ENCODE measurements at regions not wholly inside any gene's neighbourhood (a gene's known extent, or its start where the extent isn't known, plus 50 kb on each side); places are given as distances from the start of the nearest gene placed in this dataset.

DNA sequence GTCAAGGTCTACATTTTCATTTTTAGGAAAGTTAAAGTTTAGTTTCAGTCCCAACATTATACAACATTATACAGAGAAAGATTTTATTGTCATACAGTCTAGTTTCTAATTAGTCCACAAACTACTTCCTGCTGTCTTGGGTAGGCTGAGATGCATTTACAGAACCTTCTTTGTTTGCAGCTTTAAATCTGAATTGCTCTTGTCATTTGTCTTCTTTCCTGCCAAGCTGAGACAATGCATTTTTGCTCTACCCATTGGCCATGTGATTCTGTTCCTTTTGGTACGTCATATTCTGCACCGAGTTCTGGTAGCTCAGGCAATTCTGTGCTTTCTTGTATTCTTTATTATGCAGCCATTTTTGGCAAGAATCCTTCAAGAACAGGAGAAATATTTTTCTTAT, 228.5 kb downstream of the ATP23 start:
- Mint-ChIP-seq H3K27ac (no peak overlapping the region), H3K4me3 (no peak overlapping the region), H3K9me3 (no peaks in the 10 kb centered on the region), H3K4me1 (ENCODE audit: low read depth) (no peaks in the 10 kb centered on the region), H3K27me3 (ENCODE audit: low read depth) (no peaks in the 10 kb centered on the region), H3K36me3 (ENCODE audit: low read depth) (no peaks in the 10 kb centered on the region)
- DNase-seq (ENCODE audit: low spot score): no peak

DNA sequence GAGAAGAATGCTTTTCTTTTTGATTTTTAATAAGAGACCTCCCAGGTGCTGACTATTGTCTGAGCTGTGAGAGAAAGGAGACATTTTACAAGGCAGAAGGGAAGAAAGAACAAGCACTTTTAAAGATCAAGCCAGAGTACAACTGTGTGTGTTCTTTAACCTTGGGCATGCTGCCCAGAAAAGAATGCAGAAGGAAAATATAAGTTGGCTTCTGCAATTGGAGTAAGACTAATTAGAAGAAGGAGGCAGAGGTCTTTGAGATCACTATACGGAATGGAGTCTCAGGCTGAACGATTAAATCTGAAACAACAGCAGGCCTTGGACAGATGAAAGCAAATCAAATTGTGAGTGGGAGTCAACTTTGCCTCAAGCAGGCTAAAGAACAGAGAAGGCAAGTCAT, 230.5 kb downstream of the ATP23 start:
- no peak for DNase-seq (ENCODE audit: low spot score)
- no peak overlapping the region for H3K4me3 Mint-ChIP-seq
- H3K27me3 Mint-ChIP-seq (ENCODE audit: low read depth): peaks cover 5% of the 10 kb centered on the region
- no peak overlapping the region for H3K27ac Mint-ChIP-seq
- no peaks in the 10 kb centered on the region for H3K9me3 Mint-ChIP-seq
- no peaks in the 10 kb centered on the region for H3K4me1 Mint-ChIP-seq (ENCODE audit: low read depth)
- no peaks in the 10 kb centered on the region for H3K36me3 Mint-ChIP-seq (ENCODE audit: low read depth)

DNA sequence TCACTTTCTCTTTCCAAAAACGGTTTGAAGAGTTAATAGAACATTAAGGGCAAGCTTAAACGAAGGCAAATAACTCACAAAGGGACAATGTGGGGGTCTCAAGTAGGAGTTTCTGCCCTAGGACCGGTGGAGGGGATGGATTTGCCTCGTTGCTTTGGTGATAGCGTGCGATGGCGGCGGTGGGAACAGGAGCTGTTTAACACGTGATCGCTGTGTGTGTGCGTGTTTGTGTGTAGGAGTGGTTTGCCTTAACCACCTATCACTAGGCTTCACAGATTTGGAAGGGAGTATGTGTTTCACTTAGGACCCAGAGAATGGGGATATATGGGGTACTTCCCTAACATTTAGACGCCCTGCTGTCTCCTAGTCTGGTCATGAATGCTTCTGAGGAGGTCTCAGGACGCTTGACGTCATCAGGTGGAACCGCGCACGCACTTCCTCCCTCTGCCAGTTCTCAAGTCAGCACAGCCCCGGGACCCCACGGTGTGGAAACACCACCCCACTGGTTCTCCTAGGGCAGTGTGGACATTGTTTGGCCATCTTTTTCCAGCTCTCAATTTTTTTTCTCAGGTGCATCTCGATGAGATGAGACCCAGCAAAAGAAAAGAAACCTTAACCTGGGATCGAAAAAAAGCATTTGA, 231.2 kb downstream of the ATP23 start:
- no peaks in the 10 kb centered on the region for H3K36me3 Mint-ChIP-seq (ENCODE audit: low read depth)
- no peak for DNase-seq (ENCODE audit: low spot score)
- H3K27me3 Mint-ChIP-seq (ENCODE audit: low read depth): peaks cover 5% of the 10 kb centered on the region
- H3K27ac Mint-ChIP-seq: no peak overlapping the region
- H3K4me3 Mint-ChIP-seq: no peak overlapping the region
- H3K4me1 Mint-ChIP-seq (ENCODE audit: low read depth): no peaks in the 10 kb centered on the region
- H3K9me3 Mint-ChIP-seq: no peaks in the 10 kb centered on the region

DNA sequence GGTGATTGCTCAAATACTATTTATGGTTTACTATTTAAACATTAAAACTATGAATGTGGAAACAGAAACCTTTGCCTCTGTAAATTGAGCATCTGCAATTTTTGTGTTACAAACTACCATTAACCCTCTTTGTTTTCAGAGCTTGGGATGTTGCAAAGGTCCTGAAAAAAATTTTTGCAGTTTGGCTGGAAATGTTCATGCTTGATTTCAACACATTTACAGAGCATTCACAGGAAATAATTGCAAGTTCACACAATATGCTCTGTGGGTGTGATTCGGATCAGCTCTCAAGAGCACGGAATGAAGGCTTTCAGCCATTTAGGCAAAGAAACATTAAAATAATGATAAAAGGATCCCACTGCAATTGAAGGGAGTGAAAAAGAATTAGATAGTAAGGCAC, 232.9 kb downstream of the ATP23 start:
- Mint-ChIP-seq H3K27me3 (ENCODE audit: low read depth) (peaks cover 5% of the 10 kb centered on the region), H3K27ac (no peak overlapping the region), H3K4me1 (ENCODE audit: low read depth) (no peaks in the 10 kb centered on the region), H3K36me3 (ENCODE audit: low read depth) (no peaks in the 10 kb centered on the region), H3K9me3 (no peaks in the 10 kb centered on the region), H3K4me3 (no peak overlapping the region)
- DNase-seq (ENCODE audit: low spot score): no peak

DNA sequence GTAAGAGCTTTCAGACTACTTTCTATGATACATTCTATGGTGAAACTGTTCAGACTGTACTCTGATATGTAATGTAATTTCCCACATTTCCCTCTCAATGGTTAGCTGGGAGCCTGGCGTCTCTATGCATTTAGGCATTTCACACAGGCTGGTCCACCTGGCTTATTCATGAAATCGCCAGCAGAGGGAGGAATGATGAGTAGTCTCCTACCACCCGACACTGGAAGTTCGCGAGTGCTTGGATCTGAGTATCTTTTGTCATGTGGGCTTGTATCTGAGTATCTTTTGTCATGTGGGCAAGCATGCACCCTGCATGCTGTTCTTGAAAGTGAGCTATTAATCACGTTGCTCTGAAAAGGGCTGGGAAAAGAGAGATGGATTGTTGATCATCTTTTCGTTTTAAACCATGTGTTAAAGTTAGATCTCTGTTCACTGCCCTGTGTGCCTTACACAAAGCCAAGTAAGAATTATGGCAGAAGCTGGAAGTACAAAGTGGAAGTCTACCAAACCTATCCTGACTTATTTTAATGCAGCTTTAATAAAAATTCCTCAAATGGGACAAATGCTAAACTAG, 235.0 kb downstream of the ATP23 start:
- H3K27me3 Mint-ChIP-seq (ENCODE audit: low read depth): peaks cover 5% of the 10 kb centered on the region
- H3K27ac Mint-ChIP-seq: no peak overlapping the region
- no peaks in the 10 kb centered on the region for H3K4me1 Mint-ChIP-seq (ENCODE audit: low read depth)
- no peaks in the 10 kb centered on the region for H3K9me3 Mint-ChIP-seq
- H3K4me3 Mint-ChIP-seq: no peak overlapping the region
- no peak for DNase-seq (ENCODE audit: low spot score)
- no peaks in the 10 kb centered on the region for H3K36me3 Mint-ChIP-seq (ENCODE audit: low read depth)

DNA sequence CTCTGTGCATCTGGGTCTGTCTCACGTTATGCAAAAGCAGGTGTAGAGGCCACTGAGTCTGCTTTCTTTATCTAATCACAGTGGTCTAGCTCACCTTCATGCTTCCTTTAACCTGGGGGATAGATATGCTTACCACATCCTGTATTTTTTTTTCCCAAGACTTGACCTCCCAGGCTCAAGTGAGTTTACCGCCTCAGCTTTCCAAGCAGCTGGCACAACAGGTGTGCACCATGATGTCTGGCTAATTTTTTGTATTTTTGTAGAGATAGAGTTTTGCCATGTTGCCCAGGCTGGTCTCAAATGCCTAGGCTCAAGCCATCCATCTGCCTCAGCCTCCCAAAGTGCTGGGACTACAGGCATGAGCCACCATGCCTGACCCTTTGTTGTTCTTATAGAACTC, 236.0 kb downstream of the ATP23 start:
- no peaks in the 10 kb centered on the region for H3K9me3 Mint-ChIP-seq
- no peaks in the 10 kb centered on the region for H3K36me3 Mint-ChIP-seq (ENCODE audit: low read depth)
- peaks cover 5% of the 10 kb centered on the region for H3K27me3 Mint-ChIP-seq (ENCODE audit: low read depth)
- no peak for DNase-seq (ENCODE audit: low spot score)
- no peak overlapping the region for H3K4me3 Mint-ChIP-seq
- H3K27ac Mint-ChIP-seq: no peak overlapping the region
- no peaks in the 10 kb centered on the region for H3K4me1 Mint-ChIP-seq (ENCODE audit: low read depth)

DNA sequence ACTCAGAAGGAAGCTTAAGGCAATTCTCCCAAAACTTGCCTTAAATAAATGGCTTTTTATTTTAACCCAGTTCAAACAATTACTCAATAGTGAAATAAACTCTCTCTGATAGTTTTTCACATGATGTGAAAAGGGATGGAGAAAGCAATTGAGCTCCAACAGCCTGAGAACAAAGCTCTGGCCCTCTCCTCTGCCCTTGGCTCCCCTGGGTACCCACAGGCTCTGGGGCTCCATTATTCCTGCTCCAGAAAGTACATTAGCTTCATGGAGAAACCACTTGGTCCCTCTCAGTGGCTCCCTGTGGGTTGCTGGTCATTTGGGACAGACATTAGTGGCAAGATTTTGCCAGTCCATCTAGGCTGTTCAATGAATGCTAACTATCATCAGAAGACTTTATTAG, 242.8 kb downstream of the ATP23 start:
- Mint-ChIP-seq H3K4me3 (no peak overlapping the region), H3K27me3 (ENCODE audit: low read depth) (no peaks in the 10 kb centered on the region), H3K36me3 (ENCODE audit: low read depth) (no peaks in the 10 kb centered on the region), H3K9me3 (peaks cover 11% of the 10 kb centered on the region), H3K4me1 (ENCODE audit: low read depth) (no peaks in the 10 kb centered on the region), H3K27ac (no peak overlapping the region)
- no peak for DNase-seq (ENCODE audit: low spot score)

DNA sequence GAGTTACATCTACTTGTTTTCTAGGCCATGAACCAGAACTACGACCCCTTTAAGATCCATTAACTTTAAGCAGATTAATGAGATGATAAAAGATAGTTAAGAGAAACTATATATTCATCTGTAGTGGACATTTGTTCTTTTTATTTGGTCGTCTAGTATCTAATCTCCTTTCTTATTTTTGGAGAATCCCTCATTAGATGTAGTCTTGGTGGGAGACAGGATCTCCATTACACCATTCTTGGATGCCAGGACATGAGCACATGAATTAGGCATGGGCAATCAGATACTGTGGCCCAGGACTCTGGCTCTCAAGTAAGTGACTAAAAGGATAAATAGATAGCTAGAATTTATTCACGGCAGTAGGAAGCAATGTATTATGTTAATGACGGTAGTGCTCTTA, 245.0 kb downstream of the ATP23 start:
- Mint-ChIP-seq H3K4me3 (no peak overlapping the region), H3K27me3 (ENCODE audit: low read depth) (no peaks in the 10 kb centered on the region), H3K36me3 (ENCODE audit: low read depth) (no peaks in the 10 kb centered on the region), H3K4me1 (ENCODE audit: low read depth) (no peaks in the 10 kb centered on the region), H3K27ac (no peak overlapping the region), H3K9me3 (peaks cover 11% of the 10 kb centered on the region)
- DNase-seq (ENCODE audit: low spot score): no peak

DNA sequence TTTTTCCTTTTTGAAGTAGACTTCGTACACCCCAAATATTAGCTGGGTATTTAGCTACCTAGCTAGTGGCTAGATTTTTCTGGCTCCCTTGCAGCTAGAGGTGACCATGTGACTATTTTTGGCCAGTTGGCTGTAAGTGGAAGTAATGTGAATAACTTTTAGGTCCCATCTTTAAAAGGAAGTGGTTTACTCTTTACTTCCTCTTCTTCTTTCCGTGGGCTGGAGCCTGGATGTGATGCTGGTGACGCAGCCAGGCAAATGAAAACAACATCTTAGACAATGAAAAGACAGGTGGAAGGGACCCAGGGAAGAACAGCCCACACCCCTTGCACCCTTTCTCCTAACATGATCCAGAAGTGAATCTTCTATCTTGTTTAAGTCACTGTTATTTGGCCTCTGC, 245.5 kb downstream of the ATP23 start:
- Mint-ChIP-seq H3K27ac (no peak overlapping the region), H3K27me3 (ENCODE audit: low read depth) (no peaks in the 10 kb centered on the region), H3K9me3 (peaks cover 11% of the 10 kb centered on the region), H3K4me3 (no peak overlapping the region), H3K4me1 (ENCODE audit: low read depth) (no peaks in the 10 kb centered on the region), H3K36me3 (ENCODE audit: low read depth) (no peaks in the 10 kb centered on the region)
- no peak for DNase-seq (ENCODE audit: low spot score)

DNA sequence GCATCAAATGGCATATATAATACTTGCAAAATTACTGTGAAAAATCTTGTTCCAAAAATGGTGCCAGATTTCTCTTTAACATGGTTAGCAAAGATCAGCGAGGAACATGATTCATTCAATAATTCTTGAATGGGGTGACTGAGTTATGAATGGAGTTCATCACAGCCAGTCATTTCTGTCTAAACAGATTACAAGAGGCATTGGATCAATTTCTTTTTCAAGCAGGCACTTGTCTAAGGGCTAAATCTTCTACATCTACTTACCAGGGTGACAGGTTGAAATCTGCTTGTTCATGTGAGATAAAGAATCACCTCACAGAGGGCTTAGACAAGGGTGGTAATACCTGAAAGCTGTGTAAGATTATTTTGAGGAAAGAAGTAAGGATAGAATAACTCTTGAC, 247.7 kb downstream of the ATP23 start:
- Mint-ChIP-seq H3K27ac (no peak overlapping the region), H3K4me3 (no peak overlapping the region), H3K36me3 (ENCODE audit: low read depth) (no peaks in the 10 kb centered on the region), H3K27me3 (ENCODE audit: low read depth) (no peaks in the 10 kb centered on the region), H3K4me1 (ENCODE audit: low read depth) (no peaks in the 10 kb centered on the region), H3K9me3 (peaks cover 11% of the 10 kb centered on the region)
- no peak for DNase-seq (ENCODE audit: low spot score)

DNA sequence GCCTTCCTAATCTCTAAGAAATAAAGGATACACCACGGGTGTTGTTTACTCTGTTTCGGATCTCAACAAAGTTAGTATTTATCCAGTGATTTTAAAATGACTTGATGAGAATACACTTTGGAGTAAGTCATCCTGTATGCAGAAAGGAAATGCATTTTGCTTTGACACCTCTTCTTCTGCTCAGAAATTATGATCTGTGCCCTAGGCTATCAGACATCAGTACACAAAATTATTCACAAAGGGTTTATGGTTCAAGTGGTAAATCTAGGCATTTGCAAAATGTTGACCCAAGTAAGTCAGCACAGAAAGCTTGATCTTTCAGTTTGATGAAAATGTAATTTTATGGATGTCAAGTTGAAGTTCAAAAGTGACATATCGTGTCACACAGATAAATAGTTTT, 248.5 kb downstream of the ATP23 start:
- Mint-ChIP-seq H3K36me3 (ENCODE audit: low read depth) (no peaks in the 10 kb centered on the region), H3K27ac (no peak overlapping the region), H3K9me3 (peaks cover 11% of the 10 kb centered on the region), H3K27me3 (ENCODE audit: low read depth) (no peaks in the 10 kb centered on the region), H3K4me1 (ENCODE audit: low read depth) (no peaks in the 10 kb centered on the region), H3K4me3 (no peak overlapping the region)
- DNase-seq (ENCODE audit: low spot score): no peak

DNA sequence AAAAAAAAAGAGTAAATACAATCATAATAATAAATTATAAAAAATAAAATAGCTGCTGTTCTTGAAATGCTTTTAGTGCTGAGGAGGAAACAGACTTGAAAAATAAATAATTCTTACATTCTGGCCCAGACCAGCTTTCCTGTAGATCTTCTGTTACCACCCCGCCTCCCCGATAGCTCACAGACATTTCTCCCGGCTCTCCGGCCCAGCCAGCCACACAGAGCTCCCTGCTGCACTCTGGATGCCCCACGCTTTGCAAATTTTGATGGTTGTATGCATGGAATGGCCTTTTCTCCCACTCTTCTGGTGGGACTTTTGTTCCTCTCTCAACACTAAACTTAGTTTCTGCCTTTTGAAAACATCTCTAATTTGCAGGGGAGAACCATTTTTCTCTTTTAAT, 249.3 kb downstream of the ATP23 start:
- no peak for DNase-seq (ENCODE audit: low spot score)
- Mint-ChIP-seq H3K9me3 (peaks cover 11% of the 10 kb centered on the region), H3K27ac (no peak overlapping the region), H3K4me3 (no peak overlapping the region), H3K4me1 (ENCODE audit: low read depth) (no peaks in the 10 kb centered on the region), H3K36me3 (ENCODE audit: low read depth) (no peaks in the 10 kb centered on the region), H3K27me3 (ENCODE audit: low read depth) (no peaks in the 10 kb centered on the region)

DNA sequence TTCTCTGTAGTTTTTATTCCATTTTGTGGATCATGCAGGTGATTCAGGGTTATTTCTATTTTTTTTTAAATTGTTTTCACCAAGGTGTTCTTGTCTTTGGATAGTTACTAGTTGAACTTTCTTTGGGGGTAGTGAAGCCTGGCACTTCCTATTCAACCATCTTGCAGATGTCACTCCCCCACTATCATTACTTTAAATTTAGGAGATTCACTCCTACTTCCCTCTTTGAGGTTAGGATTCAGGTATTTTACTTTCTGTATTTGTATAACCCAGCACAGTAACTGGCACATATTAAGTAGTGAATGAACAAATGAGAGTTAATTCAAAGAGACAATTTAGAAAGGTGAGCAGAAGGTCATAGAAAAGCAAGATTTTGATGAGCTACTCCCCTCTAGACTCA, 255.6 kb downstream of the ATP23 start:
- H3K27me3 Mint-ChIP-seq (ENCODE audit: low read depth): no peaks in the 10 kb centered on the region
- H3K4me3 Mint-ChIP-seq: no peak overlapping the region
- DNase-seq (ENCODE audit: low spot score): no peak
- H3K36me3 Mint-ChIP-seq (ENCODE audit: low read depth): no peaks in the 10 kb centered on the region
- H3K9me3 Mint-ChIP-seq: no peaks in the 10 kb centered on the region
- no peaks in the 10 kb centered on the region for H3K4me1 Mint-ChIP-seq (ENCODE audit: low read depth)
- no peak overlapping the region for H3K27ac Mint-ChIP-seq

DNA sequence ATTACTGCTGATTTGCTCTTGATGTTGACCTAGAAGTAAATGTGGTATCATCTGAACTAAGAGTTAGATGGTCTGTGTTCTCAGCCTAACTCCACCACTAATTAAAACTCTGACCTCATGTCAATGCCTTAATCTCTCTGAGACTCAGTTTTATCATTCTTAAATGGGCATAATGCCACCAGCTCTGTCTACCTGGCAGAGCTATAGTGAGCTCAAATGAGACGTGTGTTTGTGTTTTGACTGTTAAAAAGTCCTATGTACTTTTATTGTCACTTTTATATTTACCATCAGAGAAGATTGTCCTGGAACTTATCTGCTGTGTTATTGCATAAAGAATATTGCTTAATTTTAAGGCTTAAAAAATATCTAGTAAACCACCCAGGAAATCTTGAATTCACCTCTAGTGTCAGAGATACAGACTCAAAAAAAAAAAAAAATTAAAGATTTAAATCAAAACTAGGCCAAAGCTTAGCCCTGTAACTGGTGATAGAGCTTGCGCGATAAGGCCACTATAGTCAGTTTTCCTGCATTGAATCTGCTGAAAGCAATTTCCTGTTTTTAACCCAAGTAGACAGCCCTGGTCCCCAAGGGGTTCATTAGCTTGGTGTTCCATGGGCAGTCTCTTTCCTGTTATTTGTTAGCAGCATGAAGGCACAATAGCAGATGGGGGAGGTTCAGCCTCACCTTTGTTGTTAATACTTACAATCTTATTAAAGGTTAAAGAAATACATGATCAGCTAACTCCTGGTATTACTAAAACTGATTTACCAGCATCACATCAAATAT, 261.8 kb downstream of the ATP23 start:
- H3K9me3 Mint-ChIP-seq: no peaks in the 10 kb centered on the region
- no peaks in the 10 kb centered on the region for H3K27me3 Mint-ChIP-seq (ENCODE audit: low read depth)
- no peak overlapping the region for H3K4me3 Mint-ChIP-seq
- H3K27ac Mint-ChIP-seq: no peak overlapping the region
- no peaks in the 10 kb centered on the region for H3K36me3 Mint-ChIP-seq (ENCODE audit: low read depth)
- H3K4me1 Mint-ChIP-seq (ENCODE audit: low read depth): no peaks in the 10 kb centered on the region
- DNase-seq (ENCODE audit: low spot score): no peak

All from T-helper 2 cell treated with Interferon-gamma antibody and Interleukin-4, amounts not matched to agents 5 μg/mL and 100 μg/mL, for 36 hours (primary cell).